Heart right ventricle (tissue), 16 donors: ENCODE measurements at regions not wholly inside any gene's neighbourhood (a gene's known extent, or its start where the extent isn't known, plus 50 kb on each side); places are given as distances from the start of the nearest gene placed in this dataset.

Source experiments
- ATAC-seq, 8 donors: fragments of 200-7000 bp; cut with Tn5 transposase; one replicate each; pipeline ENCODE4 v1.9.1; 2020; ENCODE audit warnings: mild to moderate bottlenecking in 8 of 8, moderate library complexity in 8 of 8, moderate number of reproducible peaks in 1 of 8
- DNase-seq, 2 donors: peaks; one replicate each; pipeline ENCODE4 v3.0.0-alpha.2; 2020
- H3K27ac ChIP-seq, 10 donors: fragments of 200-600 bp; sonication (generic) in 2 of 10; one replicate each; pipeline versions ENCODE4 v1.5.0 to v1.8.0; 2020 to 2022; ENCODE audit warnings: mild to moderate bottlenecking in 3 of 10
- H3K27me3 ChIP-seq, 7 donors: fragments of 200-600 bp; one replicate each; pipeline ENCODE4 v1.8.0; 2021 to 2022; ENCODE audit warnings: mild to moderate bottlenecking in 2 of 7
- H3K36me3 ChIP-seq, 9 donors: fragments of 200-600 bp; sonication (generic) in 1 of 9; one replicate each; pipeline versions ENCODE4 v1.5.0 to v1.8.0; 2020 to 2022; ENCODE audit warnings: mild to moderate bottlenecking in 2 of 9
- H3K4me1 ChIP-seq, 9 donors: fragments of 200-600 bp; sonication (generic) in 1 of 9; one replicate each; pipeline versions ENCODE4 v1.5.0 to v1.8.0; 2020 to 2022; ENCODE audit warnings: mild to moderate bottlenecking in 4 of 9
- H3K4me3 ChIP-seq, 10 donors: fragments of 200-600 bp; sonication (generic) in 2 of 10; one replicate each; pipeline versions ENCODE4 v1.5.0 to v1.8.0; 2020 to 2022; ENCODE audit warnings: mild to moderate bottlenecking in 7 of 10, moderate library complexity in 2 of 10
- H3K9me3 ChIP-seq, 11 donors: fragments of 200-600 bp in 10 of 11; sonication (generic) in 2 of 11; one replicate each; pipeline versions ENCODE4 v1.5.0 to v1.8.0; 2013 to 2022; ENCODE audit warnings: mild to moderate bottlenecking in 2 of 11, control low read depth in 1 of 11, moderate library complexity in 1 of 11
- CTCF ChIP-seq, 9 donors: fragments of 200-600 bp; sonication (generic) in 2 of 9; IDR thresholded peaks; one replicate each; pipeline versions ENCODE4 v1.5.0 to v1.8.0; 2021 to 2022; ENCODE audit warnings: antibody characterized with exemption in 9 of 9, mild to moderate bottlenecking in 5 of 9, moderate library complexity in 1 of 9
- WGBS, 2 donors: extraction: QIAGEN DNeasy Blood & Tissue Kit; methylation state at CpG; one replicate each; pipeline ENCODE4 v1.1.7; 2013; ENCODE audit warnings: inconsistent platforms in 1 of 2; 5-methylcytosine and 5-hydroxymethylcytosine counted together
- intact Hi-C, 10 donors: fragments of 100-400 bp; cut with DNase I; formaldehyde crosslinking; loops; one replicate each; pipeline versions ENCODE4 v1.11.1 to v1.14.2; 2022
- donor health status: Arrhythmogenic right ventricular cardiomyopathy.
- donor health status: ischemic (EF 13 %, LVEDD 7.1; RV severe dilation, severe dysfunction).
- donor health status: healthy with polysubstance abuse.
- donor health status: DM: no; HTN: yes; CAD: no.
- donor health status: DM: no; HTN: no; CAD: no.
- donor health status: ischemic (EF 25% LVEDD 6.9; RV normal size, moderate dysfunction).
- donor health status: ischemic (EF 25% LVEDD 5.7; RV mildly dilated, moderate dysfunction).
- donor health status: healthy.
- donor health status: DM: yes; HTN: yes; CAD: no.
- donor health status: Ischemic cardiomyopathy.
- donor health status: ischemic (EF 35%, LVEDD 5.7; RV mildly dilated, moderate dysfunction).
- donor health status: nonischemic (EF 11% LVEDD 7.7; RV severe dilation, severe dysfunction).
- donor health status: DM: yes; HTN: yes; CAD: no.
- donor health status: PGD.
- donor health status: ischemic (EF 29% LVEDD 5.4; RV normal size, mild dysfunction).
- donor health status: nonischemic (EF 23%, LVEDD 6.1; RV moderate dilation, normal function).

GRCh38 chr2:239507576-239508258 is 106.9 kb upstream of the HDAC4 start:
- DNase-seq (no peak), ATAC-seq (peak in 1 of 8 donors; percentile 24)
- WGBS, 2 donors = 77 to 78% methylated on average over 18 of the region's 18 CpGs
- peaks cover 0 to 4% (median 0%) of the 10 kb centered on the region in 9 donors for H3K4me1 ChIP-seq
- intact Hi-C loops = no loop called here
- no peak for TF ChIP-seq CTCF (IDR thresholded peaks at IDR 0.05)
- peaks cover 0 to 10% (median 0%) of the 10 kb centered on the region in 7 donors for H3K27me3 ChIP-seq
- H3K4me3 ChIP-seq = no peak overlapping the region
- H3K9me3 ChIP-seq = no peaks in the 10 kb centered on the region
- H3K27ac ChIP-seq = no peak overlapping the region
- no peaks in the 10 kb centered on the region for H3K36me3 ChIP-seq

GRCh38 chr2:239506961-239507360 is 106.1 kb upstream of the HDAC4 start:
- Histone ChIP-seq H3K9me3 (no peaks in the 10 kb centered on the region), H3K4me3 (no peak overlapping the region), H3K27me3 (peaks cover 0 to 10% (median 0%) of the 10 kb centered on the region in 7 donors), H3K4me1 (peaks cover 0 to 11% (median 0%) of the 10 kb centered on the region in 9 donors), H3K27ac (no peak overlapping the region), H3K36me3 (no peaks in the 10 kb centered on the region)
- TF ChIP-seq CTCF (IDR thresholded peaks at IDR 0.05) = no peak
- no peak for DNase-seq
- intact Hi-C loops = no loop called here
- WGBS, 2 donors = 77 to 85% methylated on average over 19 of the region's 19 CpGs
- no peak for ATAC-seq

DNA sequence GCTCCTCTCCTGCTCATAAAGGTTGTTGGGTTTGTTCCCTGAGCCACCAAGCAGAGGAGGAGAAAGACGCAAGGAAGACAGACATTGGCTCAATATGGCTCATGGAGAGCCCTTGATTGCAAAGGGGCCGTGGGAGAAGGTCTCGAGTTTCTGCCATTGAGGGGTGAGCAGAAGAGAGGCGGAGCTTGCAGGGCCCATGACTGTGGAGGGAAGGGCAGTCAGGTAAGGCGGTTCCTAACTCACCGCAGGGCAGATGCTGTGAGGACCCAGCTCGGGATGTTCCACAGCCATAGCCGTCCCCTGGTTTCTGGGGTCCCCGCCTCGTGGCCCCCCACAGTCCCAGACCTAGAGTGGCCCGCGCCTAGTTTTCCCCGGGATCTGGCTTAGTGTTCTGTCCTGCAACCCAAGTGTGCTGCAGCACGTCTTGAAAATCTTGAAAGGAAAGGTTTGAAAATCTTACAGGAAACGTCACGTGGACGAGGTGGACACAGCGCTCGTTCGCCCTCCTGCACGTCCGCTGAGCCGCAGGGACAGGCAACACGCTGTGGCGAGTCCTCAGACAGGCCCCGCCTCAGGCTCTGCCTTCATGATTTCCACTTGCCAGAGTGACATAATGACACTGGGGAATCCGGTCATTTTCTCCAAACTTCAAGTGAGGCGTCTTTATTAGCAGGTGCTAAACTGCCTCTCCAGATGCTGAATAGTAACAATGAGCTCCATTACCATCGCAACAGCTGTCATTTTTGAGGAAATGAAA is 105.5 kb upstream of the HDAC4 start:
- no peaks in the 10 kb centered on the region for H3K9me3 ChIP-seq
- H3K4me3 ChIP-seq = no peak overlapping the region
- WGBS, 2 donors = 80% methylated on average over 29 of the region's 29 CpGs
- H3K36me3 ChIP-seq = no peaks in the 10 kb centered on the region
- H3K27ac ChIP-seq = no peak overlapping the region
- no peak for TF ChIP-seq CTCF (IDR thresholded peaks at IDR 0.05)
- peaks cover 0 to 17% (median 0%) of the 10 kb centered on the region in 9 donors for H3K4me1 ChIP-seq
- peaks cover 0 to 10% (median 0%) of the 10 kb centered on the region in 7 donors for H3K27me3 ChIP-seq
- intact Hi-C loops = no loop called here
- DNase-seq = no peak
- no peak for ATAC-seq

GRCh38 chr2:239504643-239505235 is 103.9 kb upstream of the HDAC4 start:
- peak overlapping the region in 1 of 10 donors; percentile 40 for H3K27ac ChIP-seq
- no peak for TF ChIP-seq CTCF (IDR thresholded peaks at IDR 0.05)
- H3K36me3 ChIP-seq = no peaks in the 10 kb centered on the region
- no peaks in the 10 kb centered on the region for H3K9me3 ChIP-seq
- H3K4me3 ChIP-seq = no peak overlapping the region
- DNase-seq (no peak), ATAC-seq (no peak)
- WGBS, 2 donors = 87 to 88% methylated on average over 16 of the region's 16 CpGs
- H3K4me1 ChIP-seq = peaks cover 0 to 31% (median 0%) of the 10 kb centered on the region in 9 donors
- intact Hi-C loops = no loop called here
- H3K27me3 ChIP-seq = peaks cover 0 to 10% (median 0%) of the 10 kb centered on the region in 7 donors
